Urinary bladder (tissue), 3 donors: ENCODE measurements at regions not wholly inside any gene's neighbourhood (a gene's known extent, or its start where the extent isn't known, plus 50 kb on each side); places are given as distances from the start of the nearest gene placed in this dataset.
"Not testable (repeated sequence)": the region's sequence is repeated elsewhere in the genome, so short reads cannot be mapped to it uniquely, and the experiment has no call there.

Source experiments
- DNase-seq: peaks from one replicate; pipeline ENCODE4 v3.0.0-alpha.2; 2015; ENCODE audit errors: extremely low spot score
- H3K27ac ChIP-seq: one replicate; pipeline ENCODE4 v1.5.1; 2013; ENCODE audit warnings: low read depth, mild to moderate bottlenecking, moderate library complexity
- H3K36me3 ChIP-seq: one replicate; pipeline ENCODE4 v1.6.1; 2013; ENCODE audit warnings: mild to moderate bottlenecking, moderate library complexity; ENCODE audit not compliant: insufficient read depth
- H3K4me1 ChIP-seq: one replicate; pipeline ENCODE4 v1.6.1; 2013; ENCODE audit warnings: mild to moderate bottlenecking, moderate library complexity; ENCODE audit not compliant: insufficient read depth
- H3K4me3 ChIP-seq: one replicate; pipeline ENCODE4 v1.5.1; 2013; ENCODE audit warnings: low read depth, low read length
- WGBS: extraction: QIAGEN DNeasy Blood & Tissue Kit; methylation state at CpG from one replicate; pipeline ENCODE4 v1.1.7; 2013; 5-methylcytosine and 5-hydroxymethylcytosine counted together
- donor health status: healthy with polysubstance abuse.
- donor health status: healthy.

GRCh38 chr5:34261020-34261419 is 218.0 kb upstream of the C1QTNF3 start:
- not testable (repeated sequence) for H3K4me3 ChIP-seq, H3K4me1 ChIP-seq, DNase-seq, H3K36me3 ChIP-seq, H3K27ac ChIP-seq
- 63% methylated on average over 3 of the region's 4 CpGs for WGBS

DNA sequence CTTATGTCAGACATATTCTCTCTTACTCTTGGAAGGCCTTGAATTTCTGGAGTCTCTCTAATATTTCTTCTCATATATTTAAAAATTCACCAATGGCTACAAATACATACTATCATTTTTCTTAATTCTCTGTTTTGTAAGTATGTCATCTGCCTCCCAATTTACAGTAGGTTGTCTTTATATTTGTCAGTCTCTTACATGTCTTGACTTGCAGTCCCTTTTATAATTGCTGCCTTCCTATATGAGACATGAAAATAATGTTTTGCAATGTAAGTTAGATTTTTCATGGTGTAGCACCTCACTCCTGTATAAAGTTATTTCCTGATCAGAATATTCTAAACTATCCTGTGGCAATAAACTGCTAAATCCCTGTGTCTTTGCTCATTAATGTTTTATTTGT is 223.1 kb upstream of the C1QTNF3 start:
- not testable (repeated sequence) for DNase-seq, H3K36me3 ChIP-seq, H3K27ac ChIP-seq, H3K4me1 ChIP-seq, H3K4me3 ChIP-seq

DNA sequence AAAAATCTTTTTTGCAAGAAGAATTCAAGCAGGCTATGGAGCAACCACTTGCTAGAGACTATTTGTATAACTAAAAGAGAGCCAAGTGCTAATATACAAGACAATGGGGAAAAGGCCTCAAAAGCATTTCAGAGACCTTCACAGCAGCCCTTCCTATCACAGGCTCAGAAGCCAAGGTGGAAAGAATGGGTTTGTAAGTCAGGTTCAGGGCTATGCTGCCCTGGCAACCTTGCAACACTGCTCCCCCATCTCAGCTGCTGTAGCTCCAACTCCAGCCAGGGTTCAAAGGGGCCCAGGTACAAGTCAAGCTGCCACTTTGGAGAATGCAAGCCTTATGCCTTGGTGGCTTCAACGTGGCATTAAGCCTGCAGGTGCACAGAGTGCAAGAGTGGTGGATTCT is 253.7 kb upstream of the C1QTNF3 start:
- not testable (repeated sequence) for H3K4me3 ChIP-seq, DNase-seq, H3K4me1 ChIP-seq, H3K27ac ChIP-seq, H3K36me3 ChIP-seq
- WGBS, result 62% methylated on average over 1 of the region's 1 CpG

GRCh38 chr5:34329201-34329600 is 286.2 kb upstream of the C1QTNF3 start:
- WGBS, result 59% methylated on average over 2 of the region's 2 CpGs
- not testable (repeated sequence) for DNase-seq, H3K4me3 ChIP-seq, H3K4me1 ChIP-seq, H3K27ac ChIP-seq, H3K36me3 ChIP-seq

GRCh38 chr5:34329611-34330108 is 286.6 kb upstream of the C1QTNF3 start:
- DNase-seq, H3K27ac ChIP-seq, H3K4me1 ChIP-seq, H3K4me3 ChIP-seq, H3K36me3 ChIP-seq: not testable (repeated sequence)

DNA sequence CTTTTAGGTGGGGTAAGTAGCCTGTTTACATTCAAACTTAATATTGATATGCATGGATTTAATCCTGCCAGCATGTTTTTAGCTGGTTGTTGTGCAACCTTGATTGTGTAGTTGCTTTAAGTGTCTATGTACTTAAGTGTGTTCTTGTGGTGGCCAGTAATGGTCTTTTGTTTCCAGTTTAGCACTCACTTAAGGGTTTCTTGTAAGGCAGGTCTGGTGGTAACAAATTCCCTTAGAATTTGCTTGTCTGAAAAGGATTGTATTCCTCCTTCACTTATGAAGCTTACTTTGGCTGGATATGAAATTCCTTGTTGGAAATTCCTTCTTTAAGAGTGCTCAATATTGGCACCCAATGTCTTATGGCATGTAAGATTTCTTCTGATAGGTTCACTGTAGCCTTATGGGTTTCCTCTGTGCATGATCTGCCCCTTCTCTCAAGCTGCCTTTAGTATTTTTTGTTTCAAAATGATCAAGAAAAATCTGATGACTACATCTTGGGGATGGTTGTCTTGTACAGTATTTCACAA is 289.0 kb upstream of the C1QTNF3 start:
- not testable (repeated sequence) for H3K4me1 ChIP-seq, DNase-seq

GRCh38 chr5:34339408-34340001 is 296.5 kb upstream of the C1QTNF3 start:
- H3K4me3 ChIP-seq, H3K4me1 ChIP-seq, H3K27ac ChIP-seq, H3K36me3 ChIP-seq, DNase-seq: not testable (repeated sequence)
- 59% methylated on average over 1 of the region's 1 CpG for WGBS

More for the DNA sequence above, 289.0 kb upstream of the C1QTNF3 start:
- H3K27ac ChIP-seq, H3K36me3 ChIP-seq, H3K4me3 ChIP-seq: not testable (repeated sequence)

DNA sequence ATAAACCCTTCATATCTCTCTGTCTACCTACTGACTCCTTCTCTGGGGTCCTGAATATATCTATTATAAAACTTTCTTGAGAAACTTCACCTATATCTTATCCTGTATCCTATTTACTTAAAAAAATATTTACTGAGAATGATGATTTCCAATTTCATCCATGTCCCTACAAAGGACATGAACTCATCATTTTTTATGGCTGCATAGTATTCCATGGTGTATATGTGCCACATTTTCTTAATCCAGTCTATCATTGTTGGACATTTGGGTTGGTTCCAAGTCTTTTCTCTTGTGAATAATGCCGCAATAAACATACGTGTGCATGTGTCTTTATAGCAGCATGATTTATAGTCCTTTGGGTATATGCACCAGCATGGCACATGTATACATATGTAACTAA is 301.7 kb upstream of the RAI14 start:
- not testable (repeated sequence) for H3K36me3 ChIP-seq, H3K4me1 ChIP-seq, DNase-seq, H3K4me3 ChIP-seq, H3K27ac ChIP-seq
- WGBS, result 92% methylated on average over 2 of the region's 2 CpGs

DNA sequence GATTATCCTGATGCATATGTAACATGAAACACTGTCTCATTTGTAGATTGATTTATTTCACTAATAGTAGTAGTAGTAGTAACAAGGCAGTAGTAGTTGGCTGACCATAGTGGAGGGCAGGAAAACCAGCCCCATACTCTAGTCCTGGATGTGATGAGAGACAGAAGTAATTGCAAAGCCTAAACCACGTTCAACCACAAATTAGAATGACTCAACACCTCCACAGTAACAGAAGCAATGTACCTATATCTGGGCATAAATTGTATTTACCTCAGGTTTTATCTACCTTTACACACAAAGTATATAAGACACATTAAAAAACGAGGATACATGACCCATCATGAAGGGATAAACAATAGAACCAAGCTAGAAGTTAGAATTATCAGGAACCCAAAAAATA is 284.7 kb upstream of the RAI14 start:
- H3K4me1 ChIP-seq, H3K36me3 ChIP-seq, DNase-seq, H3K27ac ChIP-seq, H3K4me3 ChIP-seq: not testable (repeated sequence)
- 54% methylated on average over 1 of the region's 2 CpGs for WGBS

GRCh38 chr5:34371817-34372216 is 284.3 kb upstream of the RAI14 start:
- 38% methylated on average over 1 of the region's 1 CpG for WGBS
- not testable (repeated sequence) for DNase-seq, H3K27ac ChIP-seq, H3K36me3 ChIP-seq, H3K4me1 ChIP-seq, H3K4me3 ChIP-seq

DNA sequence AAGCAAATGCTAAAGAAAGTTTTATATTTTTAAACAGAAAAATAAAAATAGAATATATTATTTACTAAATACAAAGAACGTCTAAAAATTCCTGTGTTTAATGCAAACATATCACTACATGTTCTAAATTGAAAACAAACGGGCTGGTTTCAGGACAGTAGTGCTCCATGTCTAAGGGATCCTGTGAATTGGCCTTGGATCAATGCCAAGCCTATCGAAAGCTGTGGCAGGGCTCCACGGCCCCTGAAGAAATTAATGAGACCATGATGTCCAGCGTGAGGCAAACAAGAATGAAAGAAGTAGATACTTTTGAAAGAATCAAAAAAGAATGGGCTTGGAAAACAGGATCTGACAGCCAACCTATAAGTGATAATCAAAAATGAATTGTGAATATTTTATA is 283.4 kb upstream of the RAI14 start:
- 52% methylated on average over 4 of the region's 5 CpGs for WGBS
- H3K27ac ChIP-seq, DNase-seq, H3K4me3 ChIP-seq, H3K4me1 ChIP-seq, H3K36me3 ChIP-seq: not testable (repeated sequence)

- 19% methylated on average over 2 of the region's 2 CpGs for WGBS
- not testable (repeated sequence) for H3K36me3 ChIP-seq, H3K4me3 ChIP-seq, H3K27ac ChIP-seq, H3K4me1 ChIP-seq, DNase-seq
These were observed 278.5 kb upstream of the RAI14 start for GRCh38 chr5:34377651-34378050.

DNA sequence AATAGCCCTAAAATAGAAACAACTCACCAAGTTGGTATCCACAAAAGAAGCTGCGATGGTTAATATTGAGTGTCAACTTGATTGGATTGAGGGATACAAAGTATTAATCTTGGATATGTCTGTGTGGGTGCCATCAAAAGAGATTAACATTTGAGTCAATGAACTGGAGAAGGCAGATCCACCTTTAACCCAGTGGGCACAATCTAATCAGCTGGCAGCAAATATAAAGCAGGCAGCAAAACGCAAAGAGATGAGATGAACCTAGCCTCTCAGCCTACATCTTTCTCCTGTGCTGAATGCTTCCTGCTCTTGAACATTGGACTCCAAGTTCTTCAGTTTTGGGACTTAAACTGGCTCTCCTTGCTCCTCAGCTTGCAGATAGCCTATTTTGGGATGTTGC is 277.6 kb upstream of the RAI14 start:
- H3K36me3 ChIP-seq, H3K27ac ChIP-seq, DNase-seq, H3K4me1 ChIP-seq, H3K4me3 ChIP-seq: not testable (repeated sequence)
- 88% methylated on average over 2 of the region's 2 CpGs for WGBS

GRCh38 chr5:34388754-34389153 is 267.4 kb upstream of the RAI14 start:
- not testable (repeated sequence) for H3K4me1 ChIP-seq
- 34% methylated on average over 3 of the region's 3 CpGs for WGBS

DNA sequence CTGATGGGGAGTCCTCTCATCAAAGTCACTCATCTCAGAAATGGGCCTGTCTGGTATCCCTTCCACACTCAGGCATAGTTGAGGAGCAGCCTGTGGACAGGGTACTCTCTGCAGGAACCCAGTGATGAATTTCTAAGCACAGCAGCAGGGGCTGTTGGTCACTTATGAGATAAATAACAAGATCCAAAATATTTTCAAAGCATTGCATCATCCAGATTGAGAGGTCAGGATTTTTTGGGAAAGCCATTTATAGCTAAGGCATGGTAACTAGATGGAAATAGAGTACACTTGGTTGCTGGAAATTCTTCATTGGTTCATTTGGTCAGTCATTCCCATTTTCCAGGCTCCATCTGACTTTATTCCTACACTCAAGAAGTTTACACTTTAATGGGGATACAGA is 246.8 kb upstream of the RAI14 start:
- no peak for DNase-seq
- Histone ChIP-seq H3K27ac (no peak overlapping the region), H3K4me3 (no peak overlapping the region), H3K36me3 (no peaks in the 10 kb centered on the region), H3K4me1 (no peaks in the 10 kb centered on the region)

More at GRCh38 chr5:34388754-34389153, 267.4 kb upstream of the RAI14 start:
- H3K27ac ChIP-seq, H3K4me3 ChIP-seq, H3K36me3 ChIP-seq, DNase-seq: not testable (repeated sequence)
